ENCODE measurements at regions not wholly inside any gene's neighbourhood (a gene's known extent, or its start where the extent isn't known, plus 50 kb on each side); places are given as distances from the start of the nearest gene placed in this dataset.

DNA sequence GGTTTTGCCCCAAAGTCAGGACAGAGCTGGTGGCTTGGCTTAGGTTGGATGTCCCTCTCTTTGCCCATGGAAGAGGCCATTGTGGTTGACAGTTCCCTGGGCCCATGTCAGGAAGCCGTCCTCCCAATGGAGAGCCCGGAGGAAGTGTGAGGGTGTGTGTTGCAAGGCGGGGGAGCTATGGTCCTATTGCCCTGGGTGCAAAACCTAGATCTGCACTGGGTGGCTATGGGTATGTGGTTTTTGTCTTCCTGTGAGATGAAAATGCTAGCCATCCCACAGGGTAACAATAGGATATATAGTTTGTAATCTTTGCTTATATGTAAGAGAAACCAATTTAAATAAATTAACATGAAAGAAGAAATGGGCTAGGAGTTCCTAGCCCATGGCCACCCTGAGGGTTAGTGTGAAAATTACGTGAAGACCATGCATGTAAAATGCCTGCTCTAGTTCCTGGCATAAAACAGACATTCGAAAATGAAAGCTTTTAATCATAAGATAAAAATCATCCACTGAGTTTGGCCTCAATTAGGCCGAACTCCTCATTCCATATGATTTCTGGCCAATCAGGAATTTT, 189.2 kb downstream of the PLPP4 start (continued):
- TF ChIP-seq NFE2L1 (CRISPR knock-in tag; IDR thresholded peaks at IDR 0.05; ENCODE audit: borderline replicate concordance) (no peak), ZNF768 (CRISPR knock-in tag; IDR thresholded peaks at IDR 0.05) (no peak)
- TF ChIP-seq, protein P1, sequence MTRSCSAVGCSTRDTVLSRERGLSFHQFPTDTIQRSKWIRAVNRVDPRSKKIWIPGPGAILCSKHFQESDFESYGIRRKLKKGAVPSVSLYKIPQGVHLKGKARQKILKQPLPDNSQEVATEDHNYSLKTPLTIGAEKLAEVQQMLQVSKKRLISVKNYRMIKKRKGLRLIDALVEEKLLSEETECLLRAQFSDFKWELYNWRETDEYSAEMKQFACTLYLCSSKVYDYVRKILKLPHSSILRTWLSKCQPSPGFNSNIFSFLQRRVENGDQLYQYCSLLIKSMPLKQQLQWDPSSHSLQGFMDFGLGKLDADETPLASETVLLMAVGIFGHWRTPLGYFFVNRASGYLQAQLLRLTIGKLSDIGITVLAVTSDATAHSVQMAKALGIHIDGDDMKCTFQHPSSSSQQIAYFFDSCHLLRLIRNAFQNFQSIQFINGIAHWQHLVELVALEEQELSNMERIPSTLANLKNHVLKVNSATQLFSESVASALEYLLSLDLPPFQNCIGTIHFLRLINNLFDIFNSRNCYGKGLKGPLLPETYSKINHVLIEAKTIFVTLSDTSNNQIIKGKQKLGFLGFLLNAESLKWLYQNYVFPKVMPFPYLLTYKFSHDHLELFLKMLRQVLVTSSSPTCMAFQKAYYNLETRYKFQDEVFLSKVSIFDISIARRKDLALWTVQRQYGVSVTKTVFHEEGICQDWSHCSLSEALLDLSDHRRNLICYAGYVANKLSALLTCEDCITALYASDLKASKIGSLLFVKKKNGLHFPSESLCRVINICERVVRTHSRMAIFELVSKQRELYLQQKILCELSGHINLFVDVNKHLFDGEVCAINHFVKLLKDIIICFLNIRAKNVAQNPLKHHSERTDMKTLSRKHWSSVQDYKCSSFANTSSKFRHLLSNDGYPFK (CRISPR knock-in tag; IDR thresholded peaks at IDR 0.05; ENCODE audit: borderline replicate concordance): no peak

DNA sequence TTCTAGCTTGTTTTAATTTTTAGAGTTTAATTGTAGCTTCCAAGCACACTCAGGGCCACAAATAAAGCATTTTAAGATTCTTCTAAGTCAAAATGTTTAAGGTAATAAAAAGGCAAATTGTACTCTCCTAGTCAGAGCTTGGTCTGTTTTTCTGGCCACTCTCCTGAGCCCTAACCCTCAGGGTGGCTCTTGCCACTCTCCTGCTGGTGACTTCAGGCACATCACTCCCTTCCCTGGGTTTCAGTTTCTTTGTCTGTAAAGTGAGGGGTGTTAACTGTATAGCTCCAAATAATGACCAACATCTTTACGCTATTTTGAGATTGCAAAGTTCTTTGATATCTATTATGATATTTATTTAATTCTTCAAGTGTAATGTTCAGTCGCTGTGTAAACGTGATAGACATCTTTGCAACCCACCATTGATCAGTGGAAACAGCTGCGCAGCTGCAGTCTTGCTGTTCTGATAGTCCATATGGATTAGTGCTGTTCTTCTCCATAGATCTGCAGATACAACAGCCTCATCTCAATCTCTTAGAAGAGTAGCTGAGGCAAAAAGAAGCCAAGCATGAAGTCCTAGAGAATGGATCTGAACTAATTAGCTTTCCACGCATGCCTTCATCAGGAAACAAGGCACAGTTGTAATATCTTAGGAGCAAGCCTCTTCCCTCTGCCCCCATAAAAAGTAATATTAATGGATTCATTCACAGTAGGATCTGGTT, 189.9 kb downstream of the PLPP4 start:
- TF ChIP-seq SP5 (CRISPR knock-in tag; IDR thresholded peaks at IDR 0.05; ENCODE audit: borderline replicate concordance, low read depth) (no peak), ZKSCAN1 (IDR thresholded peaks at IDR 0.05; ENCODE audit: low read length) (no peak), FOXC1 (CRISPR knock-in tag; IDR thresholded peaks at IDR 0.05; ENCODE audit: borderline replicate concordance) (no peak), FOXK1 (CRISPR knock-in tag; IDR thresholded peaks at IDR 0.05; ENCODE audit: borderline replicate concordance, low read depth) (no peak), EEA1 (CRISPR knock-in tag; IDR thresholded peaks at IDR 0.05; ENCODE audit: borderline replicate concordance) (no peak), TGIF2 (CRISPR knock-in tag; IDR thresholded peaks at IDR 0.05) (no peak)
- TF ChIP-seq, protein P2, sequence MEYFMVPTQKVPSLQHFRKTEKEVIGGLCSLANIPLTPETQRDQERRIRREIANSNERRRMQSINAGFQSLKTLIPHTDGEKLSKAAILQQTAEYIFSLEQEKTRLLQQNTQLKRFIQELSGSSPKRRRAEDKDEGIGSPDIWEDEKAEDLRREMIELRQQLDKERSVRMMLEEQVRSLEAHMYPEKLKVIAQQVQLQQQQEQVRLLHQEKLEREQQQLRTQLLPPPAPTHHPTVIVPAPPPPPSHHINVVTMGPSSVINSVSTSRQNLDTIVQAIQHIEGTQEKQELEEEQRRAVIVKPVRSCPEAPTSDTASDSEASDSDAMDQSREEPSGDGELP (IDR thresholded peaks at IDR 0.05; ENCODE audit: borderline replicate concordance, low read depth): no peak
- TF ChIP-seq, protein P3, sequence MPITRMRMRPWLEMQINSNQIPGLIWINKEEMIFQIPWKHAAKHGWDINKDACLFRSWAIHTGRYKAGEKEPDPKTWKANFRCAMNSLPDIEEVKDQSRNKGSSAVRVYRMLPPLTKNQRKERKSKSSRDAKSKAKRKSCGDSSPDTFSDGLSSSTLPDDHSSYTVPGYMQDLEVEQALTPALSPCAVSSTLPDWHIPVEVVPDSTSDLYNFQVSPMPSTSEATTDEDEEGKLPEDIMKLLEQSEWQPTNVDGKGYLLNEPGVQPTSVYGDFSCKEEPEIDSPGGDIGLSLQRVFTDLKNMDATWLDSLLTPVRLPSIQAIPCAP (CRISPR knock-in tag; IDR thresholded peaks at IDR 0.05; ENCODE audit: low read depth): no peak
- TF ChIP-seq, protein P4, sequence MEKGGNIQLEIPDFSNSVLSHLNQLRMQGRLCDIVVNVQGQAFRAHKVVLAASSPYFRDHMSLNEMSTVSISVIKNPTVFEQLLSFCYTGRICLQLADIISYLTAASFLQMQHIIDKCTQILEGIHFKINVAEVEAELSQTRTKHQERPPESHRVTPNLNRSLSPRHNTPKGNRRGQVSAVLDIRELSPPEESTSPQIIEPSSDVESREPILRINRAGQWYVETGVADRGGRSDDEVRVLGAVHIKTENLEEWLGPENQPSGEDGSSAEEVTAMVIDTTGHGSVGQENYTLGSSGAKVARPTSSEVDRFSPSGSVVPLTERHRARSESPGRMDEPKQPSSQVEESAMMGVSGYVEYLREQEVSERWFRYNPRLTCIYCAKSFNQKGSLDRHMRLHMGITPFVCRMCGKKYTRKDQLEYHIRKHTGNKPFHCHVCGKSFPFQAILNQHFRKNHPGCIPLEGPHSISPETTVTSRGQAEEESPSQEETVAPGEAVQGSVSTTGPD (CRISPR knock-in tag; IDR thresholded peaks at IDR 0.05): no peak
- TF ChIP-seq, protein P5, sequence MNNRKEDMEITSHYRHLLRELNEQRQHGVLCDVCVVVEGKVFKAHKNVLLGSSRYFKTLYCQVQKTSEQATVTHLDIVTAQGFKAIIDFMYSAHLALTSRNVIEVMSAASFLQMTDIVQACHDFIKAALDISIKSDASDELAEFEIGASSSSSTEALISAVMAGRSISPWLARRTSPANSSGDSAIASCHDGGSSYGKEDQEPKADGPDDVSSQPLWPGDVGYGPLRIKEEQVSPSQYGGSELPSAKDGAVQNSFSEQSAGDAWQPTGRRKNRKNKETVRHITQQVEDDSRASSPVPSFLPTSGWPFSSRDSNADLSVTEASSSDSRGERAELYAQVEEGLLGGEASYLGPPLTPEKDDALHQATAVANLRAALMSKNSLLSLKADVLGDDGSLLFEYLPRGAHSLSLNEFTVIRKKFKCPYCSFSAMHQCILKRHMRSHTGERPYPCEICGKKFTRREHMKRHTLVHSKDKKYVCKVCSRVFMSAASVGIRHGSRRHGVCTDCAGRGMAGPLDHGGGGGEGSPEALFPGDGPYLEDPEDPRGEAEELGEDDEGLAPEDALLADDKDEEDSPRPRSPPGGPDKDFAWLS (CRISPR knock-in tag; IDR thresholded peaks at IDR 0.05; ENCODE audit: borderline replicate concordance): no peak
- in situ Hi-C loops (cut with HindIII; ENCODE audit: extremely low pct_ligation_motif_present, low pct_unique_long_range_greater_than_20kb): no loop called here
- Histone ChIP-seq H3K9ac (ENCODE audit: insufficient read depth, low read depth, low read length) (no peak overlapping the region), H3K36me3 (replicated peaks in 1 of 2; ENCODE audit: control insufficient read depth in 1 of 2, insufficient read depth in 2 of 2, low read length in 2 of 2) (no peaks in the 10 kb centered on the region), H3K27me3 (ENCODE audit: control insufficient read depth in 1 of 2, insufficient read depth in 2 of 2, low read length in 2 of 2) (no peaks in the 10 kb centered on the region; a peak in 1 of 5 replicates), H3K4me3 (replicated peaks in 1 of 3; ENCODE audit: insufficient read depth in 1 of 3, low read depth in 2 of 3, low read length in 3 of 3) (no peak overlapping the region), H3K79me2 (ENCODE audit: insufficient read depth, low read length) (no peaks in the 10 kb centered on the region), H3K4me2 (ENCODE audit: low read depth, low read length) (no peak overlapping the region), H3K9me3 (ENCODE audit: low read length) (no peaks in the 10 kb centered on the region), H2AFZ (ENCODE audit: low read length) (no peak overlapping the region), H3K4me1 (ENCODE audit: insufficient read depth, low read length) (no peaks in the 10 kb centered on the region), H4K20me1 (ENCODE audit: insufficient read depth, low read length) (no peaks in the 10 kb centered on the region), H3K27ac (ENCODE audit: extremely low read length, insufficient read depth, low read length) (no peak overlapping the region)
- intact Hi-C loops (cut with micrococcal nuclease; ENCODE audit: unreplicated experiment): no loop called here
- ATAC-seq (no peak), FAIRE-seq (no peak), DNase-seq (ENCODE audit: low spot score) (no peak)
- ChIA-PET CTCF (ENCODE audit: low intra/inter-chr PET ratio, low total read pairs) (no interaction called here), POLR2A (no interaction called here)
- 38% methylated on average over 5 of the region's 5 CpGs for WGBS (ENCODE audit: low lambda C conversion rate)
- no TSS peak for BruUV-seq (replicated peaks)
